ENCODE measurements at regions not wholly inside any gene's neighbourhood (a gene's known extent, or its start where the extent isn't known, plus 50 kb on each side); places are given as distances from the start of the nearest gene placed in this dataset.
"Not testable (repeated sequence)": the region's sequence is repeated elsewhere in the genome, so short reads cannot be mapped to it uniquely, and the experiment has no call there.

DNA sequence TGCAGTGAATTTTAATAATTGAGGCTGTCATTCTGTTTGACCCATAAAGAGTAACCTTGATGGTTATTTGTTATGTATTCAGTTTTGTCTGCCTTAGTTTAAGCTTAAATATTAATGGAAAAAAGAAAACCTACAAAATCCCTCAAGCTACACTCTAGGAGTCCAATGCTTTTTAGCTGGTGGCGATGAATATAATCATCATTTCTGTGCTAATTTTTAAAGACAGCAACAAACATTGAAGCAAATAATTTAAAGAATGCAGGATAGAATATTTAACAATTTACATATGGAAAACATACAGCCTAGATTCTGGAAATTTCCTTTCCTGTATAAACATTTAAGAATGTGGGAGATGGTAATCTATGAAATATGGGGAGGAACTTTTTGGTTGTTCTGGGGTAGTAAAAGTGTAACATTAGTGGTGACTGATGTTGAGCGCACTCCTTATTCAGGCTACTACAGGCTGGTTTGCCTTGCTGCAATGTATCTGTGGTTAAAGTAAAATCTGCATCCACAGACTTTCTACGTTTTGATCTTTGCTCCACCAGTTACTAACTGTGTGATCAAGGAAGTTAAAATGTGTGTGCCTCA, 287.9 kb upstream of the DEFB112 start:
- no peak for DNase-seq (ENCODE audit: low read depth)

- DNase-seq (ENCODE audit: low read depth): no peak
These were observed 303.9 kb upstream of the DEFB112 start for GRCh38 chr6:50353603-50354002.

DNA sequence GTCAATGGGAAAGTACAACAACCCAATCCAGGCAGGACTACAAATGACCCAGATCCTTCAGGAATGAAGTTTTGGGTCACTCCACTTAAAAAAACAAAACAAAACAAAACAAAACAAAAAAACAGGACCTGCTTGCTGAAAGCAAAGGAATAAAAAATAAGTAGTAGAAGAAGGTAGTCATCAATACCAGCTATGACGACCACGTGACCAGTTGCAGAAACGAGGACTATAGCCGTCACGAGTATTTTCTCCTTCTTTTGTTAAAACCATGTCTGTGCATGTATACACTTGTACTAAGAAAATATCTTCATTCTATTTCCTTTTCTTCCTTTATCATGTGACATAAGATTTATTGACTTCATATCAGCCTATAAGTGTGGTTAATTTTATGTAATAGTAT, 308.4 kb upstream of the DEFB112 start:
- DNase-seq (ENCODE audit: low read depth): no peak

GRCh38 chr6:50361641-50362331, 312.1 kb upstream of the DEFB112 start:
- no peak for DNase-seq (ENCODE audit: low read depth)

DNA sequence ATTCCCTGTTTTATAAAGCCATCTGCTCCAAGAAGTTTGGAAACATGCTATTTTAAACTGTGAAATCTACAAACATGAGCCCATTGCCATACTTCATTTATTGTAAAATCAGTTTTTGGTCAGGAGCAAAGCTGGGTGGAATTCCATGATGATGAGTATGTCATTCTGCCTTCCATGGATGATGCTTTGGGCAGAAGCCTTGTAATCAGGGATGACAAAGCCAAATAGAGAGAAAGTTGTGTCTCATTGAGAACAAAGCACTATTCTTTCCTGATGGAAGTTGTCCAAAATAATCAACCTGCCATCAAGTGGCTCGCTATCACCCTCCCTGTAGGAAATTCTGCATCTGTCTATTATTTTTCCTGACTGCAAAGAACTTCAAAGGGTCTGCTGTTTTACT, 313.0 kb upstream of the DEFB112 start:
- DNase-seq (ENCODE audit: low read depth): no peak

- no peak for DNase-seq (ENCODE audit: low read depth)
These were observed 320.3 kb upstream of the DEFB112 start for GRCh38 chr6:50369996-50370395.

GRCh38 chr6:50380406-50381098, 330.8 kb upstream of the DEFB112 start:
- DNase-seq (ENCODE audit: low read depth): no peak

- no peak for DNase-seq (ENCODE audit: low read depth)
These were observed 331.3 kb upstream of the DEFB112 start for GRCh38 chr6:50381099-50381415.

DNA sequence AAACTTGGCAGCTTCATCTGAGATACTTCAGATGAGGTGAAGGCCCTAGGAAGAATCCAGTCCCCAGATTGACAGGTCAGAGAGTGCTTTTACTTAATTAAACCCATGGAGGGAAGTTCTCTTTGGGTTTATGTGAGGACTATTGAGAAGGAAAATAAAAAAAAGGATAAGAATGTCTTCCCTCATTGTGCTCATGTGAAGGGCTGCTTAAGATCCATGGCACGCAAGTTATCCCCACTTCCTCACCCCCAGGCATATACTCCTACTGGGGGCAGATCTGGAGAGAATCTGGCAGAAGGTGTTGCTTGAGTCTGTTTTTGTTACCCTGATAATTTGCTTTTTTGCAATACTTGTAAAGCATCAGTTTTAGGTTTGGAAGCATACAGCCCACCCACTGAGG, 322.9 kb upstream of the TFAP2D start:
- DNase-seq (ENCODE audit: low read depth): no peak

DNA sequence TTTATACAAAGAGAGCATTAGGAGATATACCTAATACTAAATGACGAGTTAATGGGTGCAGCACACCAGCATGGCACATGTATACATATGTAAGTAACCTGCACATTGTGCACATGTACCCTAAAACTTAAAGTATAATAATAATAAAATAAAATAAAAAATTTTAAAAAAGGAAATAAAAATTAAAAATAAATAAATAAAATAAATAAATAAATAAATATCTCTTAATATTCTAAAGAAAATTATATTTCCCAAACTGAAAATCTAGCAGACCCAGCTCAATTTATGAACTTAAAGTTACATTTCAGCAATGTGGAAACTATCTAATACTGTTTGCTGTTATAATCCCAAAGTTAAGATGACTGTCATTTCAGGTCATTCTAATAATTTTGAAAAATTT, 319.2 kb upstream of the TFAP2D start:
- DNase-seq (ENCODE audit: low read depth): not testable (repeated sequence)

- no peak for DNase-seq (ENCODE audit: low read depth)
These were observed 308.7 kb upstream of the TFAP2D start for GRCh38 chr6:50404643-50405042.

GRCh38 chr6:50410579-50410978, 302.7 kb upstream of the TFAP2D start:
- DNase-seq (ENCODE audit: low read depth): no peak

DNA sequence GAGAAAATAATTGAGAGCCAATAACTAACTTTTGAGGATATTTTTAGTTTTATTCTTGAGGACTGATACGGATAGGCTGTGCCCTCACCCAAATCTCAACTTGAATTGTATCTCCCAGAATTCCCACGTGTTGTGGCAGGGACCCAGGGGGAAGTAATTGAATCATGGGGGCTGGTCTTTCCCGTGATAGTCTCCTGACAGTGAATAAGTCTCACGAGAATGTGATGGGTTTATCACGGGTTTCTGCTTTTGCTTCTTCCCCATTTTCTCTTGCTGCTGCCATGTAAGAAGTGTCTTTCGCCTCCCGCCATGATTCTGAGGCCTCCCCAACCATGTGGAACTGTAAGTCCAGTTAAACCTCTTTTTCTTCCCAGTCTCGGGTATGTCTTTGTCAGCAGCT, 292.3 kb upstream of the TFAP2D start:
- not testable (repeated sequence) for DNase-seq (ENCODE audit: low read depth)

DNA sequence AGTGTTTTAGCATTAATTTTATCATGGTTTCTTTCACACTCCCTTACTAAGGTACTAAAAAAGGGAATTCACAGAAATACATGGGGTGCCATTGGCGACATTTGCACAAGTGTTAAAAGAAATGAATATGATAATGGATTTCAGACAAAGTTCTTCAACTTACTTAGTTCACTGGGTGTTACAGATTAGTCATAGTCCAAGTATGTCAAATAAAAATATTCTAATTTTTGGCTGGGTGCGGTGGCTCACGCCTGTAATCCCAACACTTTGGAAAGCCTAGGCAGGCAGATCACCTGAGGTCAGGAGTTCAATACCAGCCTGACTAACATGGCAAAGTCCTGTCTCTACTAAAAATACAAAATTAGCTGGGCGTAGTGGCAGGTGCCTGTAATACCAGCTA, 286.1 kb upstream of the TFAP2D start:
- DNase-seq (ENCODE audit: low read depth): no peak

GRCh38 chr6:50437901-50438300, 275.4 kb upstream of the TFAP2D start:
- DNase-seq (ENCODE audit: low read depth): no peak

DNA sequence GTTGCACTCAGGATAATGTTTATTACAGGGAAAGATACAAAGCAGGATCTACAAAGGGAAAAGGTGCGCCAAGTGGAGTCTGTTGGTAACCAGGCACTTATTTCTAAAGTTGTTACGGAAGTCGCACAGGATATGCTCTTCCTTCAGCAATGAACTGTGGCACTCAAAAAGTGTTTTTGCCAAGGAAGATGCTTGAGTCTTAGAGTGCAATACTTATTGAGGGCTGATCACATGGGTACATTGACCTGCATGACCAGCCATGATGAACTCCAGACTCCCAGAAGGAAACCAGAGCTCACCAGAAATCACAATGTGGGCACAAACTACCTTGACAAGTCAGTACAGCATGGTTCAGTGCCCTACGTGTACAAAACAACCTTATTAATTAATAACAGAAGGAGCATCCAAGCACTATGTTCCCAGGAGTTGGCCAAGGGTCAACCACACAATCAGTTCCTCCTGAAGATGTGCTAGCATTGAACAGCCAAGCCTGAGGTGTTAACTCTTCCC, 270.7 kb upstream of the TFAP2D start:
- no peak for DNase-seq (ENCODE audit: low read depth)

- no peak for DNase-seq (ENCODE audit: low read depth)
These were observed 270.2 kb upstream of the TFAP2D start for GRCh38 chr6:50443144-50443543.

GRCh38 chr6:50449128-50449527, 264.2 kb upstream of the TFAP2D start:
- DNase-seq (ENCODE audit: low read depth): no peak

DNA sequence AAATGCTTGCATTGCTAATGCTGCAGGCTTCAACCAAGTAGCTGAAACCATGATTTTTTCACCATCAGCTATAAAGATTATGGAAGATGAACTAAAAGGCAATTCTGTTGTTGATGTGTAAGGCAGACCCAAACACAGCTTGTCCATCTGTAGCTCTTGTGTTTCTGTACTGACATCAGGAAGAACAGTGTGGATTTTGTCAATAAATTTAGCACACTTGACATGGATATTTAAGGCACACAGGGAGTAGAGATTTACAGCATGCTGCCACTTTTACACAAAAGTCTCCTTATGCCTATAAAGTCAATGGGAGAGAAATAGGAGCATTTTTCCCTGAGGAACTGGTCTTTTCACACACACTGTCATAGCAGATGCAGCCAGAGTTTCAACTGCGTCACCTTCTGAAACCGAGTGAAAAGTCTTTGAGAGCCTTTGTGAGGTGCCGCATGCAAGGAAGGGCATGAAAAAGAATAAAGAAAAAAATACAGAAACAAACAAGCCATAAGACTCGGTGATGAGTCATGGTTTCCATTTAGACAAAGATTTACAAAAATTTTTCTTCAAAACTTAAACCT, 261.4 kb upstream of the TFAP2D start:
- DNase-seq (ENCODE audit: low read depth): no peak

DNA sequence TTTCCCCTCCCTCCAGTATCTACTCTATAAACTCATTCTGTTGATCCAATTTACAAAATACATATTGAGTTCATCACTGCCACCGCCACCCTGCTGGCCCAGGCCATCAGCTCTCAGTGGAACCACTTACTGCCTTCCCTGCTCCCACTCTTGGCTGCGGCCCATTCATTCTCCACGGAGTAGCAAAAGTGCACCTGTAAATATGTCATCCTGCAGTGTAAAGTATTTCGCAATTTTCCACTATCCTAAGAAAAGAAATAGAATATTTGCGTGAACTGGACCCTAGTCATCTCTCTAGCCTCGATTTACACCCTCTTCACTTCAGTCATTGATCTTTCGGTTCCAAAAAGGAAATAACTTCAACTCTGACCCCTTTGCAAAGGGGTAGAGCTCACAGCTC, 258.3 kb upstream of the TFAP2D start:
- no peak for DNase-seq (ENCODE audit: low read depth)

DNA sequence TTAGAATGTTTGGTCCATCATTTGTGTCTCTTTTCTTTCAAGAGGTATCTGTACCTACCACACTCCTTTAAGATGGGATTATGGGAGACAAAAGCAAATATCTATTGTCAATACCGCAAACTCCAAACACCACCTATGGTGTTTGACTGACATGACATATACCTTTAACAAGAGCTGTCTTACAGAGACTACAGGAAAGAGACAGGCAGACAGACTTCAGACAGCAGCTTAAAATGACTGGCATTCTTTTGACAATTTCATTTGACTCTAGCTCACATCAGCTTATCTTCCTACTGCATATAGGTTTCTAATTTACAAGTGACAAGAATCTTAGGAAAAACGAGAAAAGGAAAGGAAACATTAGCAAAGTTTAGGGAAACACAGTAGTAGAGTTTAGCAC, 256.0 kb upstream of the TFAP2D start:
- DNase-seq (ENCODE audit: low read depth): no peak

DNA sequence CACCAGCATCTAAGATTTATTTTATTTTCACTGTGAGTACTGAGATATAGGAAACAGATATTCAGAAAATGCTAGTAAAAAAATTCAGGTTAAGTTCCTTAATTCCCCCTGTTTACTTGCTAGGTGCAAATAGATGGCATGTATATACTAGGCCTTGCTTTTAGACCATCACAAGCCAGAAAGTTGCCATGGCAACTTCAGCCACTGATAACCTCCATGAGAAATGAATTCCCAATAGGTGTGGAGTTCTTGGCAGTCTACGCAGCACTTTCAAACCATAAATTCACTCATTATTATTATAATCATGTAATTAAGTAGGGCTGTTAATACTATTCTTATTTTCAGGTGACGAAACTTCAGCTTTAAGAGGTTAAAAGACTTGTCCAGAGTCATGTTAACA, 251.6 kb upstream of the TFAP2D start:
- no peak for DNase-seq (ENCODE audit: low read depth)

GRCh38 chr6:50463931-50464330, 249.4 kb upstream of the TFAP2D start:
- no peak for DNase-seq (ENCODE audit: low read depth)

Data from stromal cell of bone marrow (primary cell).